ENCODE measurements at regions not wholly inside any gene's neighbourhood (a gene's known extent, or its start where the extent isn't known, plus 50 kb on each side); places are given as distances from the start of the nearest gene placed in this dataset.

DNA sequence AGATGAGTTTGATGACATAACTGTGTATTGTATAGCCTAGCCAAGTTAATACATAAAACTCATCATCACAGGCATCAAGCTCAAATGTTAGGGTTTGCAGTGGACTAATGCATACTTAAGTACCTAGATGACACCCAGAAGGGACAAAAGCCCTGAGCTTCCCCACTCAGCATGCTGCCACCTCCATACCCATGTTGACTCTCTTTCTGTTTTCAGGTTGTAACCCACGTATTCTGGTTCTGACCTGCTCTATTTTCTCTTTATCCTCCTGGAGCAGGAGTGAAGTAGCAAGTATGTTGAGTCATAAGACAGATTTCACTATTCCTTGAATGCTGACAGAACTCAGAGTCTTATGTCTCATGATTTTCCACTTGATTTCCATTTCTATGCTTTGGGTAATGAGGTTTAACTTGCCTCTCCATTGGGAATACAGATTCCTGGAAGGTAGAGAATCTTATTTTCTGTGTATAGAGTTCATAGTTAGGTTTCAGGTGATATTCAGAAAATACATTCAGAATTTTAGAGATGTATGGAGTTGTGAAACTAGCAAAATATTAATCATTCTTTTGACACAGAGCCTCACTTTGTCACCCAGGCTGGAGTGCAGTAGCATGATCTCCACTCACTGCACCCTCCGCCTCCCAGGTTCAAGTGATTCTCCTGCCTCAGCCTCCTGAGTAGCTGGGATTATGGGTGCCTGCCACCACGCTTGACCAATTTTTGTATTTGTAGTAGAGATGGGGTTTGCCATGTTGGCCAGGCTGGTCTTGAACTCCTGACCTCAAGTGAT is 122.5 kb upstream of the KCNJ15 start:
- Histone ChIP-seq H3K4me1 (no peaks in the 10 kb centered on the region), H3K36me3 (no peaks in the 10 kb centered on the region), H3K27ac (no peak overlapping the region), H3K27me3 (no peaks in the 10 kb centered on the region), H3K9me3 (no peaks in the 10 kb centered on the region), H3K4me3 (no peak overlapping the region)
- no peak for DNase-seq (ENCODE audit: extremely low spot score in 2 of 2)
- intact Hi-C loops (cut with DNase I): no loop called here
- TF ChIP-seq POLR2A (IDR thresholded peaks at IDR 0.05): no peak
- TF ChIP-seq CTCF (IDR thresholded peaks at IDR 0.05): no peak
- no peak for TF ChIP-seq POLR2AphosphoS5 (IDR thresholded peaks at IDR 0.05; ENCODE audit: insufficient read depth in 1 of 2, low read depth in 1 of 2)

DNA sequence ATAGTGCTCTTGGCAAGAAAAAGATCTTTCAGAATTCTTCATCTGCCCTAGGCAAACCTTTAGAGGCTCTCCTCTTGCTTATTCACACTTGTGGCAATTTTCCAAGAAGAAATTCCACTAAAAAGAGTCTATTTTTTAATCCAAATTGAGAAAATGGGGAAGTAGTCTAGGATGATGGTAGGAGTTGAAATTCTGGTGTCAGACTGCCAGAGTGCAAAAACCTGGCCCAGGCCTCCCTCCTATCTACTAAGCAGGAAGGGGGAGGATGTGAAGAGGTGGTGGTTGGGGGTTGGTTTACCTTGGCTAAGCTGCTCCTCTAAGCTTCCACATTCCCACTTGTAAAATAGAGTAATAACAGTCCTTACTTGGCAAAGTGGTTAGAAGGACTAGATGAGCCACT is 120.6 kb upstream of the KCNJ15 start:
- Histone ChIP-seq H3K36me3 (no peaks in the 10 kb centered on the region), H3K27me3 (no peaks in the 10 kb centered on the region), H3K9me3 (no peaks in the 10 kb centered on the region), H3K27ac (no peak overlapping the region), H3K4me3 (no peak overlapping the region), H3K4me1 (peaks cover 6% of the 10 kb centered on the region)
- intact Hi-C loops (cut with DNase I): no loop called here
- no peak for DNase-seq (ENCODE audit: extremely low spot score in 2 of 2)
- TF ChIP-seq CTCF (IDR thresholded peaks at IDR 0.05): no peak
- no peak for TF ChIP-seq POLR2AphosphoS5 (IDR thresholded peaks at IDR 0.05; ENCODE audit: insufficient read depth in 1 of 2, low read depth in 1 of 2)
- TF ChIP-seq POLR2A (IDR thresholded peaks at IDR 0.05): no peak

DNA sequence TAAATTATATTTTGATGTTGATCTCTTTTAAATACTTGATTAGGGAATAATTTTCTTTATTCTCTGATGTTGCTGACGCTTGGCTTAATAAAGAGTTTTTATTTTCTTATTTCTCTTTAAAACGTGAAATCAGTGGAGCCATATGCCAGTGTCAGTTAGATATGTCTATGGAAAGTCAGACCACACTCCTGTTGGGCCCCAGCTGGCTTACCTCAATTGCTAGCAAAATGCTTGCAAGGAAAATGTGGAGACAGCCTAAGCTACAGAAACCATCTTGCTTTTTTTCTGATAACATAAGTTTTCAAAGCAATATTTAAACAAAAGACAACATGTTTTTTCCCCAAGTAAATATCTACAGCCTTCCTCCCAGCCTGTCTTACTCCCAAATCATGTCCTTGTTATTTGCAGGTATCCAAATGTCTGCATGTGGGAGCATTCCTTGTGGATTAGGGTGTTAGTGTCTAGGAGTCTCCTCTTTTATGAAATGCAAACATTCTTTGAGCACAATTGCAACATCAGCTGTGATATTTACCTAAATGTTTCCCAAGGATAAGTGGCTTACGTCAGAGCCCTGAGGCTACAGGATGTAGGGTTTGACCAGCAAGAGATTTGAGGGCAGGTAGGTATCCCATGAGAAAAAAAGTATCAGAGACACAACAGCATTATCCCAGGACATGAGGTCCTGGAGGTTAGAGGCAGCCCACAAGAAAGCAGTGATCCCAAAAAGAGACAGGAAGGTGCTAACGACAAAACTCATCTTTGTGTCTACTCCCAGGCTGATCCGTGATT is 117.2 kb upstream of the KCNJ15 start:
- Histone ChIP-seq H3K4me3 (no peak overlapping the region), H3K27ac (no peak overlapping the region), H3K4me1 (peaks cover 6% of the 10 kb centered on the region), H3K27me3 (no peaks in the 10 kb centered on the region), H3K36me3 (no peaks in the 10 kb centered on the region), H3K9me3 (no peaks in the 10 kb centered on the region)
- intact Hi-C loops (cut with DNase I): no loop called here
- no peak for DNase-seq (ENCODE audit: extremely low spot score in 2 of 2)
- no peak for TF ChIP-seq POLR2AphosphoS5 (IDR thresholded peaks at IDR 0.05; ENCODE audit: insufficient read depth in 1 of 2, low read depth in 1 of 2)
- TF ChIP-seq CTCF (IDR thresholded peaks at IDR 0.05): no peak
- TF ChIP-seq POLR2A (IDR thresholded peaks at IDR 0.05): no peak

DNA sequence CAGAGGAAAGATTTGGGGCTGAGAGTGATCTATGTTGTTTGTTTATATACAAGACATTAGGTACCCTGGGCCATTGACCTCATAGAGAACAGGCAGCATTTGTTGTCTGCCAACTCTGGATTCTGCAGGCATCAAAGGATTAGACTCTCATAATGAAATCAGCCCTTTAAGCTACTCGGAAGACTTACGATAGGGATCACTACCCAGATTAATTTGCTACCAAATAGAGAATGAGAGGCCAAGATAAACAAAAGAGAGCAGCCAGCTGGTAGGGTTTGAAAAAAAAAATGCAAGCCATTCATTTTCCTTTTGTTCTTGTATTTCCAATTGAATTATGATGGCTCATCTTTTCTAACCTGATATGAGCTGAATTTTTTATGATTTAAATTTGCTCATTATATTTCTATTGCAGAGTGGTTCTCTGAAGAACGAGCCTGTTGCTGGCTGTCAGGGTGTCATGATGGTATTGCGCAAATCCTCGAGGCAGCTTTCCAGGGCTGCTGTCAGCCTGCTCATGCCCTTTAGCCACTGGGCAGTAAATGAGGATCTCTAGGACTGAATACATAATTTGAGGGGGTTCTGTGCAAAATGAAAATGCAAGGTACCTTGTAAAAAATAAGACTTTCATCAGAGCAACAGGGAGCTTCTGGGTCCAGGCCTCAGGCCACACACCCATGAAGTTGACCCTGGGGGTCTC is 116.4 kb upstream of the KCNJ15 start:
- intact Hi-C loops (cut with DNase I): no loop called here
- TF ChIP-seq CTCF (IDR thresholded peaks at IDR 0.05) (no peak), POLR2AphosphoS5 (IDR thresholded peaks at IDR 0.05; ENCODE audit: insufficient read depth in 1 of 2, low read depth in 1 of 2) (no peak), POLR2A (IDR thresholded peaks at IDR 0.05) (no peak)
- no peak for DNase-seq (ENCODE audit: extremely low spot score in 2 of 2)
- Histone ChIP-seq H3K4me3 (no peak overlapping the region), H3K36me3 (no peaks in the 10 kb centered on the region), H3K27ac (no peak overlapping the region), H3K9me3 (no peaks in the 10 kb centered on the region), H3K4me1 (peaks cover 6% of the 10 kb centered on the region), H3K27me3 (no peaks in the 10 kb centered on the region)
